HL-60 (cell line): ENCODE measurements at regions not wholly inside any gene's neighbourhood (a gene's known extent, or its start where the extent isn't known, plus 50 kb on each side); places are given as distances from the start of the nearest gene placed in this dataset.

Source experiments
- DNase-seq, 2 experiments: peaks; one replicate each; pipeline ENCODE4 v3.0.0-alpha.2; 2010 to 2020; ENCODE audit warnings: low read depth in 1 of 2, low spot score in 1 of 2
- H3K27ac ChIP-seq: fragments of 250-450 bp; sonication (Bioruptor Pico); replicated peaks from 2 replicates; pipeline ENCODE4 v1.5.1; 2020; ENCODE audit warnings: mild to moderate bottlenecking, moderate library complexity
- H3K27me3 ChIP-seq: fragments of 250-450 bp; sonication (Bioruptor Pico); 2 replicates; pipeline ENCODE4 v1.5.1; 2021; ENCODE audit warnings: mild to moderate bottlenecking, moderate library complexity; ENCODE audit not compliant: insufficient read depth, poor library complexity, severe bottlenecking
- H3K4me3 ChIP-seq: replicated peaks from 2 replicates; pipeline ENCODE4 v1.5.1; 2011; ENCODE audit warnings: mild to moderate bottlenecking, control low read depth, low read length; ENCODE audit not compliant: insufficient read depth
- GABPA ChIP-seq: IDR thresholded peaks from 2 replicates; pipeline ENCODE4 v1.6.1; 2012; ENCODE audit warnings: low read depth
- POLR2AphosphoS5 ChIP-seq: IDR thresholded peaks from 2 replicates; pipeline ENCODE4 v1.6.1; 2012; ENCODE audit warnings: low read depth
- REST ChIP-seq: IDR thresholded peaks from 2 replicates; pipeline ENCODE4 v1.6.1; 2012; ENCODE audit warnings: low read depth; ENCODE audit not compliant: insufficient replicate concordance
- SPI1 ChIP-seq: IDR thresholded peaks from 2 replicates; pipeline ENCODE4 v1.6.1; 2012; ENCODE audit warnings: low read depth, mild to moderate bottlenecking, borderline replicate concordance
- TF ChIP-seq, protein P1 (sequence below): IDR thresholded peaks from one replicate; pipeline ENCODE4 v1.5.1; 2011; ENCODE audit warnings: low read length, control low read depth, inconsistent platforms; ENCODE audit not compliant: insufficient read depth

DNA sequence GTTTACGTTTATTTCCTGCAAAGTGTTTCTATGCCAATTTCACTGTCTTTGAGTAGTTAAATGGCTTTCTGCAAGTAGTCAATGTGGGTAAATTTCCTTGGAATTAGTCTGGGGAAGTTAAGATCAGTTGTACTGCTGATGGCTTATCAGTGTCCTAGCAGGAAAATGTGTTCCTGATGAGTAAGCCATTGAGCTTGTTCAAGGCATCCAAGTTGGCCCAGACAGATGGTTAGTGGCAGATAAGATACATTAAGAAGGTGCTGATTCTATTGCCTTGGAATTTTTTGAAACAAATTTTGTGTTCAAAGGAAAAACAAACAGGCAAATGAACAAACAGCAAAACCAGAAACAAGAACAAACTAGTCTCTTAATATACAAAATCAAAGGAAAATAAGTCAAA lies 258.4 kb downstream of the MAP2K6 start:
- no peak overlapping the region for H3K4me3 ChIP-seq
- TF ChIP-seq REST, result no peak
- TF ChIP-seq SPI1, result no peak
- TF ChIP-seq POLR2AphosphoS5, result no peak
- TF ChIP-seq, protein P1, sequence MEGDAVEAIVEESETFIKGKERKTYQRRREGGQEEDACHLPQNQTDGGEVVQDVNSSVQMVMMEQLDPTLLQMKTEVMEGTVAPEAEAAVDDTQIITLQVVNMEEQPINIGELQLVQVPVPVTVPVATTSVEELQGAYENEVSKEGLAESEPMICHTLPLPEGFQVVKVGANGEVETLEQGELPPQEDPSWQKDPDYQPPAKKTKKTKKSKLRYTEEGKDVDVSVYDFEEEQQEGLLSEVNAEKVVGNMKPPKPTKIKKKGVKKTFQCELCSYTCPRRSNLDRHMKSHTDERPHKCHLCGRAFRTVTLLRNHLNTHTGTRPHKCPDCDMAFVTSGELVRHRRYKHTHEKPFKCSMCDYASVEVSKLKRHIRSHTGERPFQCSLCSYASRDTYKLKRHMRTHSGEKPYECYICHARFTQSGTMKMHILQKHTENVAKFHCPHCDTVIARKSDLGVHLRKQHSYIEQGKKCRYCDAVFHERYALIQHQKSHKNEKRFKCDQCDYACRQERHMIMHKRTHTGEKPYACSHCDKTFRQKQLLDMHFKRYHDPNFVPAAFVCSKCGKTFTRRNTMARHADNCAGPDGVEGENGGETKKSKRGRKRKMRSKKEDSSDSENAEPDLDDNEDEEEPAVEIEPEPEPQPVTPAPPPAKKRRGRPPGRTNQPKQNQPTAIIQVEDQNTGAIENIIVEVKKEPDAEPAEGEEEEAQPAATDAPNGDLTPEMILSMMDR, result no peak
- TF ChIP-seq GABPA, result no peak
- H3K27me3 ChIP-seq, result no peaks in the 10 kb centered on the region
- H3K27ac ChIP-seq, result no peak overlapping the region
- DNase-seq, result no peak

GRCh38 chr17:69677130-69677529 lies 262.6 kb downstream of the MAP2K6 start:
- Histone ChIP-seq H3K27ac (no peak overlapping the region), H3K27me3 (no peaks in the 10 kb centered on the region), H3K4me3 (no peak overlapping the region)
- no peak for DNase-seq
- TF ChIP-seq POLR2AphosphoS5, result no peak
- no peak for TF ChIP-seq REST
- TF ChIP-seq, protein P1, result no peak
- no peak for TF ChIP-seq GABPA
- TF ChIP-seq SPI1, result no peak

DNA sequence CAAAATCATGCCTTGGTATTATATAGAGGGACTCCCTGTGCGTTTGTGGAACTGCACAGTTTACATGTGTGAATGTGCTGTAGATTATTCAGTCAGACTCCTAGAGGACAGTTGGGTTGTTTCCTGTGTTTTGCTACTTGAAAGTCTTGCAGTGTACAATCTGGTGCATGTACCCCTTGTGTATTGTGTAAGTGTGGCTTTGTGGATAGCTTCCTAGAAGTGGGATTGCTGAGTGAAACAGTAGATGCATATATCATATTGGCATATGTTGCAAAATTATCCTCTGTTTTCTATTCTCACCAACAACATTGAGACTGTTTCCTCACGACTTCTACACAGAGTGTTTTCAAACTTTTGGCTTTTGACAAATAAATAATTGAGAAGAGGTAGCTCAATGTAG lies 263.7 kb downstream of the MAP2K6 start:
- no peak overlapping the region for H3K27ac ChIP-seq
- H3K4me3 ChIP-seq, result no peak overlapping the region
- DNase-seq, result no peak
- no peak for TF ChIP-seq GABPA
- TF ChIP-seq REST, result no peak
- TF ChIP-seq SPI1, result no peak
- H3K27me3 ChIP-seq, result no peaks in the 10 kb centered on the region

- no peak for TF ChIP-seq GABPA
- TF ChIP-seq POLR2AphosphoS5, result no peak
- TF ChIP-seq, protein P1, result no peak
- TF ChIP-seq REST, result no peak
- TF ChIP-seq SPI1, result no peak
- no peak for DNase-seq
- Histone ChIP-seq H3K4me3 (no peak overlapping the region), H3K27me3 (no peaks in the 10 kb centered on the region), H3K27ac (no peak overlapping the region)
Observed at GRCh38 chr17:69679829-69680228, 265.3 kb downstream of the MAP2K6 start.
